ENCODE measurements at regions not wholly inside any gene's neighbourhood (a gene's known extent, or its start where the extent isn't known, plus 50 kb on each side); places are given as distances from the start of the nearest gene placed in this dataset.

- no peak for TF ChIP-seq CTCF (conservative IDR thresholded peaks at IDR 0.05; ENCODE audit: low read length)
- TF ChIP-seq EZH2phosphoT487 (IDR thresholded peaks at IDR 0.05; ENCODE audit: borderline replicate concordance), result no peak
Observed at GRCh38 chr11:119787074-119787461, 58.1 kb upstream of the NECTIN1 start.

Measured in Loucy (cell line).